Pulmonary artery endothelial cell (primary cell): ENCODE measurements at regions not wholly inside any gene's neighbourhood (a gene's known extent, or its start where the extent isn't known, plus 50 kb on each side); places are given as distances from the start of the nearest gene placed in this dataset.
"Not testable (repeated sequence)": the region's sequence is repeated elsewhere in the genome, so short reads cannot be mapped to it uniquely, and the experiment has no call there.

Experiments
- DNase-seq: peaks from one replicate; pipeline ENCODE4 v3.0.0-alpha.2; 2011; ENCODE audit warnings: low read depth, low spot score

DNA sequence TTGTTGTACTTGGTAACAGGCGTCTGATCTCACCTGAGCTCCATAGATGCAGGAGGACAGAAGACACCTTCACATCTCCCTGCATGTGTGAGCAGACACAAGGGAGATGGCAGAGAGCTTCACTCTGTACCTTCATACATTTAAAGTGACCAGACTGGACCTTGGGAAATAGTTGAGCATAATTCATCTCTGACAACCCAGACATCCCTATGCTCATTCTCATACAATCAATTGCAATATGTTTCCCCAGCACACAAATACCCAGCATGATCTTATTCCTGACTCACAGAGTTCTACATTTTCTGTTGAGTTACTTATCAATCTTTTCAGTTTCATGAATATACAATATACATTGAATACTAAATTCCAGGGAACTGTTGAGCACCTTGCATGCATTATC is 488.2 kb upstream of the API5 start:
- no peak for DNase-seq

DNA sequence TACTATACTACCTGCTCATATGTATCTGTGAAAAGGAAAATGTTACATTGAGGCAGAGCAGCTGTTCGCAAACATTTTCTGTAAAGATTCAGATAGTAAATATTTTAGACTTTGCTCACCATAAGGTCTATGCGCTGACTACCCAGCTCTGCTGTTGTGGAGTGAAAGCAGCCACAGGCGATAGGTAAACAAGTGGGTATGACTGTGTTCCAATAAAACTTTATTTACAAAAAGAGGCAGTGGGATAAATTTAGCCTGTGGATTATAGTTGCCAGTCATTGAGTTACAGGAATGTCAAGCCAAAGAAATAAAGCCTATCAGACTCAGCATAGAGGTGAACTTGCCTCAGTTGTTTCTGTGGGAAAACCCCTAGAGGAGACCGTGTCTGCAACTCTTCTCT is 487.7 kb upstream of the API5 start:
- DNase-seq, result no peak

DNA sequence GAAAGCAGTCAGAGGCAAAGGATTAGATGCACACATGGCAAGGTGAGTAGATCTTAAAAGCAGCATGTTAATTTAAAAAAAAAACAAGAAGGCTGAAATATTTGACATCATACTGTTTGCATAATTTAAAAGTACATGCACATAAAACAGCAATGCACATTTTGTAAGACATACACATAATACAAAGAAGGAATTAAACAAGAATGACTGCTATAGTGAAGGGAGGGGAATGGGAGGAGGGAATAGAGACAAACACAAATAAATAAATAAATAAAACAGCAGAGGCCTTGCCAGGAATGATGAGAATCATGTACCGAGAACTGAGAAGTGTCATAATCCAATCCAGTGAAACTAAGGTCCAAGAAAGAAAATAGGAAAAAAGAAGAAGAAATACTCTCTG is 486.2 kb upstream of the API5 start:
- no peak for DNase-seq

DNA sequence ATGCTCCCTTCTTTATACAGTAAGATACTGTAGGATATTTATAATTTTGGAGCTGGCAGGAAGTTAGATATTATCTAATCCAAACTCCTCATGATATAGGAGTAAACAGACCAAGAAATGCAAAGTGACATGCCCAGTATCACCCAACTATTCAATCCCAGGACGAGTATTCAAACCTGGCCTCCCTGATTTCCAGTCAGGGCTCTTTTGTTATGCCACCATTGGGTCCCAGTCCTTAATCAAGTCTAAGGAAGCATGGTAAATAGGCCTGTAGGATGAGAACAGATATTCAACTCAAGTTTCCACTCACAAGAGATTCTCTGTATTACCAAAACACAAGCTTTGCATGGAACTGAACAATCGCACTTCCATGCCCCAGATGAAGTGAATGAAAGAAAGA is 484.0 kb upstream of the API5 start:
- no peak for DNase-seq

DNA sequence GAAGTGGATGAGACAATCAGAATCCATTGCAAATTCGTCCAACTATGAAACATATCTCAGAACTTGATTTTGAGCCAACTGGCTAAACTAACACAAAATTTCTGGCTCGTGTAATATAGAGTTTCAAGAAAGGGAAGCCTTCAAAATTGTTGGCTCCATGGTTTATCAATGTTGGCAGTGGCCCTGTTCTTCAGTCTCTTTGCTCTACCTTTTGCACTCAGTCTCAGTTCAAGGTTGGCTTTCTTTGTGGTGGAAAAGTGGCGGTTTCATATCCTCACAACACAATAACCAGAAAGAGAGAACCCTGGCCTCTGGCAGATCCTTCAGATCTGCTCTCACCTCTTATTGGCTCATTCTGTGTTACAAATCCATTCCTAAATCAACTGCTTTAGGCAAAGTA is 473.8 kb upstream of the API5 start:
- DNase-seq, result no peak

DNA sequence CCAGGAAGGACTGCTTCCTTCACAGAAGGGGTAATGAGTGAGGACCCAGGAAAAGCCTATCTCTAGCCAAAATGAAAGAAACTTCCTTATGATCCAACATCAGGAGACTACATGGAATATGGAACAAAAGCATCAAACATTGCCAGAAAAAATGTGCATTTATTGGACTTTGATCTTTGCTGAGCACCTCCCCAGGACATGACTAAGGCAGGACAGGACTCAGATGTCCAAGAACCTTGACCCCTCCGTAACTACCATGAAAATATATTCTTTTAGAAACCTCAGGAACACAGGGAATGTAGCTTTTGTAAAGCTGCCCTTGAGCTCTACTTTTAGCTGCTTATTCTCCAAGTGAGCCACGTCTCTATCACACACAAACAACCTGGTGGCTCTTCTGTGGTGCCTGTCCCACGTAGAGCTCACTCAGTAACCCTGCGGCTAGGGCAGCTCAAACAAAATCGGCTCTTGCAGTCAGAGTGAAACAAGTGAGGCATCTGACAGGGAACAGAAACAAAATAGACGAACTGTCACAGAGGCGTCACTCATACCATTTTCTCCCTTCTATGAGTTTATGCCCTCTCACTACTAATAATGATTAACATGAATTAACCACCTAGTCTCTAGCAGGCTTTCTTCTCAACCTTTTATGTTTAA is 471.5 kb upstream of the API5 start:
- no peak for DNase-seq

DNA sequence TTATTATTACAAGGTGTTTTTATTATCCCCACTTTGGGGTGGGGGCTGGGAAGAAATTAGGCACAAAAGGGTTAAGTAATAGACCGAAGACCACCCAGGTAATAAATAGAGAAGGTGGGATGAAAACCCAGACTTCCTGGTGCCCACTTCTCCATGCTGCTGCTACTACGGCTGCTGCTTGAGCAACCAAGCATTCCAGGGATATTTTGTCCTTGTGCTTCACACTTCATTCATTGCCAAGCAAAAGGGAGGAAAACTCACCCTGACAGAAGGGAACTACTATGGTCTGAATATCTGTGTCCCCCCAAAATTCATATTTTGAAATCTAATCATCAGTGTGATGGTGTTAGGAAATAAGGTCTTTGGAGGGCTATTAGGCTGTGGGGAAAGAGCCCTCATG is 470.9 kb upstream of the API5 start:
- no peak for DNase-seq

DNA sequence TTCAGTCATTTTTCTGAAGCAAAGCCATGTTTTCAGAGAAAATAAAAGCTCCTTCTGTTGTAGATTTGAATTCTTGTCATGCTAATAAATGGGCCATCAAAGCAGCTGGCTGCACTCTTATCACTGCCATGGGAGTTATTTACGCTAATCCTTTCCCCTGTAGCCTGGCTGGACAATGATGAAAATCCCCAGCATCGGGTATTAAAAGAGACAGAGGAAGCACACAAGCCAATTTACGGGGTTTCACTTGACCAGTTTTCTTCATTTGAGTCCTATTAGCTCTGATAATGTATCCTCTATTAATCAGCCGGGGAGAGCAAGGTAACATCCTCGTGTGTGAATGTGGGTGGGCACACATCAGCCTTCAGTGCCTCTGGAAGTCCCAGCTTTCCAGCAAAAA is 470.2 kb upstream of the API5 start:
- no peak for DNase-seq

DNA sequence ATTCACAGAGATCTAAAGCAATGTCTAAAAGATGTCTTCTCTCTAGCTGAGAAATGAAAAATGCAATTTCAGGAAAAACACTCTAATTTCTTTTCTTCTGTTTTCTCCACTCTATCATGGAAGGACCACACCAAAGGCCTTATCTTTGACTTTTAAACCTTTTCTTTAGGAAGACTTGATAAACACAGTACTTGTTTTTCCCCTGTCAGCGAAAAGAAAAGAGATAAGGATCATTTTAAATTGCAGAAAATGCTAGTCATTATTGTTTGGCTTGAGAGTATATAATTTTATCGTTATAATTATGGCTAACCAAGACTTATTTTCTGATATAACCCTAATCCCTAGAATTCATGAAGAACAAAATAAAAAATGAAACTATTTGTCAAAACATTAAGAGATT is 462.4 kb upstream of the API5 start:
- DNase-seq, result no peak

DNA sequence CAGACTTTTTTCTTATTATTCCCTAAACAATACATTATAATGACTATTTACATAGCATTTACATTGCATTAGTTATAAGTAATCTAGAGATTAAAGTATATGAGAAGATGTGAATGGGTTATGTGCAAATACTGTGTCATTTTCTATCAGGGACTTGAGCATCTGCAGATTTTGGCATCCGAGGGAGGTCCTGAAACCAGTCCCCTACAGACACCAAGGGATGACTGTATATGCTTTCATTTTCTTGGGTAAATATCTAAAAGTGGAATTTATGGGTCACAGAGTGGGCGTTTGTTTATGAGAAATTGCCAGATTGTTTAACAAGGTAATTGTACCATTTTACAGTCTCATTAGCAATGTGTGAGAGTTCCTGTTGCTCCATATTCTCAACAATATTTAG is 454.5 kb upstream of the API5 start:
- no peak for DNase-seq

DNA sequence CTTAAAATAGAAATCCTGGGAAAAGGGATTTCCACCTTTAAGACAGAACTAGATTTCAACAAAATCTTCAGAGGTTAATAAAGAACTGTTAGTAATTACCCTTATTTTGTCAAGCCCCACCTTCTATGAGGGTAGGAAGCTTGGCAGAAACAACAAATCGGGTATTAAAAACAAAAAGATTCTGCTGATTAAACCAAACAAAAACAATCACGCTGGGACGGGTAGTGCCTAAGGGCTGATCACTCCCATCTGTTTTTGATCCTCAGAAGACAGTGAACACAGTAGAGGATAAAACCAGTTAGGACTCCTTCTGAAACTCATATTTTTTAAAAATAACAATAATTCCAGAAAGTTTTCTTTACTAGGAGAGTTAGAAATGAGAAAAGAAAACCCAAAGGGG is 441.3 kb upstream of the API5 start:
- no peak for DNase-seq

DNA sequence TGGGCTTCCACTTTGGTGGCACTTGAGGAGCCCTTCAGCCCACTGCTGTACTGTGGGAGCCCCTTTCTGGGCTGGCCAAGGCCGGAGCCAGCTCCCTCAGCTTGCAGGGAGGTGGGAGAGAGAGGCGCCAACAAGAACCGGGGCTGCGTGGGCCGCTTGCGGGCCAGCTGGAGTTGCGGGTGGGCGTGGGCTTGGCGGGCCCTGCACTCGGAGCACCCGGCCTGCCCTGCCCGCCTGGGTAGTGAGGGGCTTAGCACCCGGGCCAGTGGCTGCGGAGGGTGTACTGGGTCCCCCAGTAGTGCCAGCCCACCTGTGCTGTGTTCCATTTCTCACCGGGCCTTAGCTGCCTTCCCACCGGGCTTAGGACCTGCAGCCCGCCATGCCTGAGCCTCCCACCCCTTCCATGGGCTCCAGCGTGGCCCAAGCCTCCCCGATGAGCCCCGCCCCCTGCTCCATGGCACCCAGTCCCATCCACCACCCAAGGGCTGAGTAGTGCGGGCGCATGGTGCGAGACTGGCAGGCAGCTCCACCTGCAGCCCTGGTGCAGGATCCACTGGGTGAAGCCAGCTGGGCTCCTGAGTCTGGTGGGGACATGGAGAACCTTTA is 437.9 kb upstream of the API5 start:
- DNase-seq, result not testable (repeated sequence)

DNA sequence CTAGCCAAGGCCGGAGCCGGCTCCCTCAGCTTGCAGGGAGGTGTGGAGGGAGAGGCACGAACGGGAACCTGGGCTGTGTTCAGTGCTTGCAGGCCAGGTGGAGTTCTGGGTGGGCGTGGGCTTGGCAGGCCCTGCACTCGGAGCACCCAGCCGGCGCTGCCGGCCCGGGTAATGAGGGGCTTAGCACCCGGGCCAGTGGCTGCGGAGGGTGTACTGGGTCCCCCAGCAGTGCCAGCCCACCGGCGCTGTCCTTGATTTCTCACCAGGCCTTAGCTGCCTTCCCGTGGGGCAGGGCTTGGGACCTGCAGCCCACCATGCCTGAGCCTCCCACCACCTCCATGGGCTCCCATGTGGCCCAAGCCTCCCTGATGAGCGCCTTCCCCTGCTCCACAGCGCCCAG is 430.5 kb upstream of the API5 start:
- DNase-seq, result not testable (repeated sequence)

DNA sequence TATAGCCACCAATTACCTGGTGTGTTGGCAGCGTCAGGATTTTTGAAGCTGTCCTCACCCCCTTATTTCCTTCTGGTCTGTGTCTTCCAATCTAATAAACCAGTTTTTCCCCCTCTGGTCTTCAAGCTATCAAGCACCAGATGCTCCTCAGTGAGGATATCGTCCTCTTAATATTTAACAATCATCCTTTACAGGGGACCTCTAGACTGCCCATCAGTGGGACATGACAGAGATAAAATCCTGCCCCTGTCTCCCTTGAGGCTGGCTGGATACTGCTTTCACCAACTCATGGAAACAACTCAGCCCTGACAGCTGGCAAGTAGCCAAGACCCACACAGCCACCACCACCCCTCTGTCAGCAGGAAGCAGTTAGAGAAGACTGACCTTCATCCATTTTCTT is 421.0 kb upstream of the API5 start:
- no peak for DNase-seq

DNA sequence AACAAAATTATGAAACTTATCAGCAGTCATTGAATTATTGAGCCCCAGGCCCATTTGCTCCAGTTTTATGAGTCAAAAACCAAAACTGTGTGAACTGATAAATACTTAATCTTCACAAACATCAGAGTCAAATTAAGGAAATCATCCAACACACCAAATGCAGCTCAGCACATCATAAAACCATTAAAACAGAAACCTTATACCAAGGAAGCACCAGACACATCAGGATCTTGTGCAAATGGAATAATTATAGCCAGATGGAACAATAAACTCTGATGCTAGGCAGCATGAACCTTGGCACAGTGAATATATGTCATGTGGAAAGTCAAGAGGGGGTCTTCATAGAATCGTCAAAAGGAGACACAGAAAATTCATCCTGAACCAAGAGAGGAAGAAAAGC is 410.7 kb upstream of the API5 start:
- DNase-seq, result no peak

DNA sequence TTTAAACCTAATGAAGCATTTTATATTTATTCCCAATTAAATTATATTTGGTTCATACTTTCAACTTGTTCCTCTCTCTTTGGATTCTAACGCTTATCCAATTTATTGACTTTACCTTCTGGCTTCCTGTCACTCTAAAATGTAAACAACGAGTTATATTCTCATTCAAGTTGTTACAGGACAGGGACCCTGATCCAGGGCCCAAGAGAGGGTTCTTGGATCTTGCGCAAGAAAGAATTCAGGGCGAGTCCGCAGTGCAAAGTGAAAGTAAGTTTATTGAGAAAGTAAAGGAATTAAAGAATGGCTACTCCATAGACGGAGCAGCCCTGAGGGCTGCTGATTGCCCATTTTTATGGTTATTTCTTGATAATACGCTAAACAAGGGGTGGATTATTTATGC is 405.6 kb upstream of the API5 start:
- DNase-seq, result no peak

DNA sequence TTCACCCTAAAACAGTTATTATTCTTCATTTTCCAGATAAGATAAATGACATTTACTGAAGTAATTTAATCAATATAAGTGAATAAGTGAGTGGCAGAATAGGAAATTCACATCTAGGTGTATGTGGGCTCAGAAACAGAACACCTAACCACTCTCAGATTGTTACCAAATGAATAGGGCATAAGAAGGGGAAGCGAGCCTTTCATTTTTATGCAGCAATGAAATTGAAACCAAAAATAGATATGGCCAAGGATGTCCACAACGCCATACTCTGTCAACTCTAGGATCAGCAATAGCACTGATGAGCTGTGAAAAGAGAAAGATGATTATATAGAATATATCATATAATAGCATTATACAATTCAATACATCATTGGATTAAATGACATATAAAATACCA is 398.1 kb upstream of the API5 start:
- no peak for DNase-seq

DNA sequence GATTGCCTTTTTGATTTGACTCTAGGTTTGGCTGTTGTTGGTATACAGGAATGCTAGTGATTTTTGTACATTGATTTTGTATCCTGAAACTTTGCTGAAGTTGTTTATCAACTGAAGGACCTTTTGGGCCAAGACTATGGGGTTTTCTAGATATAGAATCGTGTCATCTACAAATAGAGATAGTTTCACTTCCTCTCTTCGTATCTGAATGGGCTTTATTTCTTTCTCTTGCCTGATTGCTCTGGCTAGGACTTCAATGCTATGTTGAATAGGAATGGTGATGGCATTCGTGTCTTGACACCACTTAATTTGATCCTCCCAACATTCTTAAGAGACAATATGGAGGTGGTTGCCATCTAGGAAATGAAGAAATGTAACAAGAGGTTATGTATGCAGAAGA is 388.1 kb upstream of the API5 start:
- no peak for DNase-seq

DNA sequence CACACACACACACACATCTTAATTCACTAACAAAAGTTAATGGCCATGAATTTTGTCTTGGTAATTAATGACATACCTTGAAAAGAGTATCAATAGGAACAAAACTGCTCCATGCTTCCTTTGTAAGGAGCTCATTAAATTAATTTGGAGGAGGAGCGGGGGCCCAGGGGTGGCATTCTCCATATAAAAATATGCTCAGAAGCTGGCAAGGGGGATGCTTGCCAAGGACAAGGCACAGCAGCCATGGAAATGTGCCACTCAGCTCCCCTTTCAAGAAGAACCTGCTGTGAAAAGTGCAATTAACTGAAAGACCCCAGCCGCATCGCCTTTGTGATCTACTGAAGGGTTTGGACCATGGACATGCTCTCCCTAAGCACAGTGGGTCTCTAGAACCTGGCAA is 385.9 kb upstream of the API5 start:
- no peak for DNase-seq

DNA sequence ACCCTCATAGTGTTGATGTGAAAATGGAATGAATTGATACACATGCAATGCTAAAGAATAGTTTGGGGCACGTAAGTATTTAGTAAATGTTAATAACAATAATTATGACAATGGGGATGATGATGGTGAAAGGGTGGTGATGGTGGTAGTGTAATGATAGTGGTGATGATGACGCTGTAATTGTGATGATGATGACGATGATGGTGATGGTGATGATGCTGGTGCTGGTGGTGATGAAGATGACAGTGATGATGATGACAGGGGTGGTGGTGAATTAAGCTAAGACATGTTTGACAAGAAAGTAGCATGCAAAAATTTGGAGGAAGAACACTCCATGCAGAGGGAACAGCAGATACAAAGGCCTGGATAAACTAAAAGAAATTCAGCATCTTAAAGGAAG is 364.4 kb upstream of the API5 start:
- no peak for DNase-seq

DNA sequence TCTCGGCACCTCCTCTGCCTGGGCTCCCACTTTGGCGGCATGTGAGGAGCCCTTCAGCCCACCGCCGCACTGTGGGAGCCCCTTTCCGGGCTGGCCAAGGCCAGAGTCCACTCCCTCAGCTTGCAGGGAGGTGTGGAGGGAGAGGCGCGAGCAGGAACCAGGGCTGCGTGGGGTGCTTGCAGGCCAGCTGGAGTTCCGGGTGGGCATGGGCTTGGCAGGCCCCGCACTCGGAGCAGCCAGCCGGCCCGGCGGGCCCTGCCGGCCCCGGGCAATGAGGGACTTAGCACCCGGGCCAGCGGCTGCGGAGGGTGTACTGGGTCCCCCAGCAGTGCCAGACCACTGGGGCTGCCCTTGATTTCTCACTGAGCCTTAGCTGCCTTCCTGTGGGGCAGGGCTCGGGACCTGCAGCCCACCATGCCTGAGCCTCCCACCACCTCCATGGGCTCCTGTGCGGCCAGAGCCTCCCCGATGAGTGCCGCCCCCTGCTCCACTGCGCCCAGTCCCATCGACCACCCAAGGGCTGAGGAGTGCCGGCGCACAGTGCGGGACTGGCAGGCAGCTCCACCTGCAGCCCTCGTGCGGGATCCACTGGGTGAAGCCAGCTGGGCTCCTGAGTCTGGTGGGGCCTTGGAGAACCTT is 361.9 kb upstream of the API5 start:
- not testable (repeated sequence) for DNase-seq

DNA sequence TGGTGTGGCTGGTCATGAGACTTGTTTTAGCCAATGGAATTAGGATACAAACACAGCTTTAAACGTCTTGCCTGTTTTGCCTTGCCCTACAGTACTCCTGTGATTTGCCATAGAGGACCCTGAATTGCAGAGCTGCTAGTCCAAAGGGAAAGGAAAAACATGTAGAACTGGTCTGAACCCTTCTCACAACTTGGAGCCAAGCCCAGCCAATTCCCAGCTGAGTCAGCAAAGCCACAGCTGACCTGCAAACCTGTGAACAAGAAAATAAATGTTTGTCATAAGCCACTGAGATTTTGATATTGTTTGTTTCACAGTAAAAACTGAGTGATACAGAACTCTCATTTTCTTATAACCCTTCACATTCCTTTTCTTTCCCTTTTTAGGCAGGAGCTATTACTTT is 360.5 kb upstream of the API5 start:
- no peak for DNase-seq

DNA sequence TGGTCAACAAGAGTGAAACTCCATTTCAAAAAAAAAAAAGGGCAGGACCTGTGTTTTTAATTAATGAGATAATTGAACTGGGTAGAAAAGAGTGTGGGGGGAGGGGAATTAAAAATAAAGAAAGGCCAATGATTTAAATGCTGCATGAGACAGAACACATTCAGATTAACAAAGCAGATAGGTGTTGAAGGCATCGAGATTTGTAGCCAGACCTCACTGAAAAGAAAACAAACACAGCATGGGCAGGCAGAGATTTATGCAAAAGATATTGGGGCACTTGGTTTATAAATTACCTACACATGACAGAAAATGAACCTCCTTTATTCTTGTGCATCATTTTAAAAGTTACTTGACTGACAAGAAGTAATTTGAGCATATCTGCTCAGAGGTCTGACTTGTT is 354.0 kb upstream of the API5 start:
- no peak for DNase-seq
